OCI-LY7 (cell line): ENCODE measurements at regions not wholly inside any gene's neighbourhood (a gene's known extent, or its start where the extent isn't known, plus 50 kb on each side); places are given as distances from the start of the nearest gene placed in this dataset.

Experiments used
- BruUV-seq: library from RNA; stranded (reverse); fragments of 400-500 nt; replicated peaks from 2 replicates; lab custom pipeline; 2021; lab: Mats Ljungman, UMichigan
- CTCF ChIA-PET: fragments of 300-600 bp; sonication (Branson Sonifier 250); formaldehyde crosslinking; loops from one replicate; lab custom pipeline; 2022; ENCODE audit warnings: antibody characterized with exemption; ENCODE audit not compliant: unreplicated experiment; lab: Charles Lee
- POLR2A ChIA-PET: fragments of 300-600 bp; sonication (Branson Sonifier 250); formaldehyde crosslinking; loops from one replicate; lab custom pipeline; 2022; ENCODE audit warnings: antibody characterized with exemption; lab: Charles Lee
- DNase-seq: peaks from one replicate; pipeline ENCODE4 v3.0.0-alpha.2; 2015; ENCODE audit warnings: low spot score
- H2AFZ ChIP-seq: fragments of 200-600 bp; sonication (generic), shearing (Covaris generic); 2 replicates; pipeline ENCODE4 v1.6.1; 2014; ENCODE audit warnings: mild to moderate bottlenecking, antibody characterized with exemption, low read length, moderate library complexity
- H3K27ac ChIP-seq: fragments of 200-600 bp; sonication (generic); 2 replicates; pipeline ENCODE4 v1.5.1; 2014; ENCODE audit warnings: mixed run types, low read depth, mild to moderate bottlenecking, moderate library complexity, low read length, inconsistent platforms; ENCODE audit not compliant: poor library complexity, severe bottlenecking
- H3K36me3 ChIP-seq: fragments of 200-600 bp; sonication (generic); 2 replicates; pipeline ENCODE4 v1.6.1; 2014; ENCODE audit warnings: mild to moderate bottlenecking, antibody characterized with exemption, low read length, moderate library complexity, mixed read lengths; ENCODE audit not compliant: insufficient read depth
- H3K4me1 ChIP-seq: fragments of 200-600 bp; sonication (generic); 2 replicates; pipeline ENCODE4 v1.5.1; 2014; ENCODE audit warnings: mild to moderate bottlenecking, low read length; ENCODE audit not compliant: insufficient read depth, poor library complexity, severe bottlenecking
- H3K4me2 ChIP-seq: fragments of 200-600 bp; sonication (generic); 2 replicates; pipeline ENCODE4 v1.6.1; 2014; ENCODE audit warnings: mild to moderate bottlenecking, low read length
- H3K4me3 ChIP-seq: fragments of 200-600 bp; sonication (generic); 2 replicates; pipeline ENCODE4 v1.5.1; 2014; ENCODE audit warnings: mild to moderate bottlenecking, low read depth, low read length; ENCODE audit not compliant: poor library complexity, severe bottlenecking
- H3K79me2 ChIP-seq: fragments of 200-600 bp; sonication (generic); 2 replicates; pipeline ENCODE4 v1.6.1; 2016; ENCODE audit warnings: low read depth, mild to moderate bottlenecking, low read length, moderate library complexity, mixed read lengths; ENCODE audit not compliant: insufficient read depth
- H3K9me2 ChIP-seq: fragments of 200-600 bp; sonication (generic); 2 replicates; pipeline ENCODE4 v1.6.1; 2016; ENCODE audit warnings: mild to moderate bottlenecking, low read length, mixed read lengths; ENCODE audit not compliant: insufficient read depth
- H3K9me3 ChIP-seq: fragments of 200-600 bp; sonication (generic); 2 replicates; pipeline ENCODE4 v1.6.1; 2014; ENCODE audit warnings: mild to moderate bottlenecking, mixed run types, low read length, mixed read lengths
- H4K20me1 ChIP-seq: fragments of 200-600 bp; sonication (generic); 2 replicates; pipeline ENCODE4 v1.6.1; 2014; ENCODE audit warnings: mild to moderate bottlenecking, antibody characterized with exemption, low read length, moderate library complexity, mixed read lengths; ENCODE audit not compliant: insufficient read depth
- CTCF ChIP-seq: fragments of 200-600 bp; sonication (generic); conservative IDR thresholded peaks from 2 replicates; pipeline ENCODE4 v1.5.1; 2014; ENCODE audit warnings: mild to moderate bottlenecking, antibody characterized with exemption, low read length, moderate library complexity, mixed read lengths
- EZH2phosphoT487 ChIP-seq: fragments of 200-600 bp; sonication (generic); IDR thresholded peaks from 2 replicates; pipeline ENCODE4 v1.6.1; 2018; ENCODE audit warnings: low read depth, borderline replicate concordance, mild to moderate bottlenecking, mixed run types, antibody characterized with exemption, low read length, moderate library complexity, mixed read lengths
- intact Hi-C: fragments of 100-400 bp; cut with micrococcal nuclease; formaldehyde crosslinking; loops from one replicate; pipeline ENCODE4 v1.10.0; 2022; ENCODE audit not compliant: unreplicated experiment

- Histone ChIP-seq H3K4me1 (no peaks in the 10 kb centered on the region), H3K4me3 (no peak overlapping the region), H4K20me1 (no peaks in the 10 kb centered on the region), H3K9me3 (no peaks in the 10 kb centered on the region), H2AFZ (no peak overlapping the region), H3K4me2 (no peak overlapping the region), H3K79me2 (no peaks in the 10 kb centered on the region), H3K9me2 (no peaks in the 10 kb centered on the region), H3K36me3 (no peaks in the 10 kb centered on the region), H3K27ac (no peak overlapping the region)
- intact Hi-C loops: no loop called here
- ChIA-PET POLR2A (interaction anchor here (0.7 to 1.0 kb wide), 2 partner anchors 10 to 58 kb away, joined by 3 to 4 read pairs; no protein-coding TSS in a partner anchor), CTCF (no interaction called here)
- DNase-seq: no peak
- TF ChIP-seq EZH2phosphoT487 (no peak), CTCF (no peak)
- BruUV-seq: no TSS peak
These were observed 708.8 kb downstream of the ZNF385D start for GRCh38 chr3:21042184-21042583.

DNA sequence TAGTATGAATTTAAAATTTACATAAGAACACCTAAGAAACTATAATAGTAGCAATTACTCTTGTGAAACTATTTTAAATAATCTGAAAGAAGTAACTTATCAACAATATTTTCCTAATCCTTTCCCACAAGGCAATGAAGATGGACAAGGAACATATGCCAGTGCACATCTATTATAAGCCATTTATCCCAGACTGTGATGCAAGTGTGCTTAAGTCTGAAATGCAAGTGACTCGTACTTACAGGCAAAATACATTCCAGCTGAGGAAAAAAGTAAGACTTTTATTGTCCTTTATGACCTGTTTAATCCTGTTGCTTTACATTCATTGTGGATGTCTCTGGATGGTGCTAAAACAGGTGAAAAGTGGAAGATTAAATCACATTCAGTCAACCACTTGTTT, 709.4 kb downstream of the ZNF385D start:
- POLR2A ChIA-PET: no interaction called here
- DNase-seq: no peak

More for the DNA sequence above, 709.4 kb downstream of the ZNF385D start:
- H4K20me1 ChIP-seq: no peaks in the 10 kb centered on the region
- no peaks in the 10 kb centered on the region for H3K9me2 ChIP-seq
- intact Hi-C loops: no loop called here
- no peak overlapping the region for H2AFZ ChIP-seq
- no peaks in the 10 kb centered on the region for H3K4me1 ChIP-seq
- CTCF ChIA-PET: no interaction called here
- H3K27ac ChIP-seq: no peak overlapping the region
- TF ChIP-seq EZH2phosphoT487 (no peak), CTCF (no peak)
- no peak overlapping the region for H3K4me2 ChIP-seq
- no peaks in the 10 kb centered on the region for H3K9me3 ChIP-seq
- no peaks in the 10 kb centered on the region for H3K79me2 ChIP-seq
- no peaks in the 10 kb centered on the region for H3K36me3 ChIP-seq
- H3K4me3 ChIP-seq: no peak overlapping the region
- no TSS peak for BruUV-seq
